CD4-positive, CD25-positive, alpha-beta regulatory T cell (primary cell): ENCODE measurements at regions not wholly inside any gene's neighbourhood (a gene's known extent, or its start where the extent isn't known, plus 50 kb on each side); places are given as distances from the start of the nearest gene placed in this dataset.

ENCODE experiments used
- ATAC-seq, 2 donors: fragments of 150-1000 bp; cut with Tn5 transposase; one replicate each; pipeline ENCODE4 v1.10.0; 2021; ENCODE audit warnings: low read depth in 2 of 2, moderate number of reproducible peaks in 2 of 2, moderate library complexity in 1 of 2
- DNase-seq, 3 donors: peaks; one replicate each; pipeline versions ENCODE4 v3.0.0 to v3.0.0-alpha.2; 2012 to 2022; ENCODE audit warnings: mixed read lengths in 1 of 3
- H3K27ac ChIP-seq: one replicate; pipeline ENCODE4 v1.7.0; 2013; ENCODE audit warnings: mild to moderate bottlenecking, low read length; ENCODE audit not compliant: insufficient read depth, poor library complexity, severe bottlenecking
- H3K27me3 ChIP-seq: one replicate; pipeline ENCODE4 v1.7.0; 2013; ENCODE audit warnings: low read length; ENCODE audit not compliant: control insufficient read depth, insufficient read depth
- H3K36me3 ChIP-seq: one replicate; pipeline ENCODE4 v1.7.0; 2013; ENCODE audit warnings: mild to moderate bottlenecking, low read length, moderate library complexity; ENCODE audit not compliant: control insufficient read depth, insufficient read depth
- H3K4me1 ChIP-seq: 2 replicates; pipeline ENCODE4 v1.7.0; 2013; ENCODE audit warnings: mild to moderate bottlenecking, low read length; ENCODE audit not compliant: insufficient read depth, control insufficient read depth, poor library complexity, severe bottlenecking
- H3K4me3 ChIP-seq: one replicate; pipeline ENCODE4 v1.7.0; 2013; ENCODE audit warnings: low read depth, mild to moderate bottlenecking, low read length, moderate library complexity
- H3K9me3 ChIP-seq, 2 experiments: 1 replicate in 1 of 2; 2 replicates in 1 of 2; pipeline ENCODE4 v1.7.0; 2013; ENCODE audit warnings: low read length in 2 of 2, mild to moderate bottlenecking in 1 of 2, moderate library complexity in 1 of 2; ENCODE audit not compliant: control insufficient read depth in 2 of 2
- H3K27ac Mint-ChIP-seq, 3 donors: one replicate each; pipeline ENCODE4 v1.8.0; 2020 to 2022; ENCODE audit warnings: mild to moderate bottlenecking in 3 of 3, mixed read lengths in 3 of 3, moderate library complexity in 2 of 3
- H3K27me3 Mint-ChIP-seq: one replicate; pipeline ENCODE4 v1.8.0; 2022; ENCODE audit warnings: mild to moderate bottlenecking, mixed read lengths
- H3K36me3 Mint-ChIP-seq: one replicate; pipeline ENCODE4 v1.8.0; 2020; ENCODE audit warnings: mixed read lengths
- H3K4me1 Mint-ChIP-seq, 4 donors: one replicate each; pipeline ENCODE4 v1.8.0; 2020 to 2022; ENCODE audit warnings: mixed read lengths in 4 of 4, mild to moderate bottlenecking in 1 of 4
- H3K4me3 Mint-ChIP-seq, 4 donors: one replicate each; pipeline ENCODE4 v1.8.0; 2020 to 2022; ENCODE audit warnings: mild to moderate bottlenecking in 4 of 4, mixed read lengths in 4 of 4, moderate library complexity in 3 of 4
- H3K9me3 Mint-ChIP-seq, 7 donors: one replicate each; pipeline ENCODE4 v1.8.0; 2020 to 2022; ENCODE audit warnings: mixed read lengths in 7 of 7, mild to moderate bottlenecking in 3 of 7, moderate library complexity in 2 of 7

GRCh38 chr3:166462891-166463470 lies 625.8 kb upstream of the BCHE start:
- Histone ChIP-seq H3K4me1 (no peaks in the 10 kb centered on the region), H3K4me3 (no peak overlapping the region), H3K9me3 (no peaks in the 10 kb centered on the region), H3K36me3 (no peaks in the 10 kb centered on the region), H3K27ac (no peak overlapping the region), H3K27me3 (no peaks in the 10 kb centered on the region)
- H3K9me3 Mint-ChIP-seq: peaks cover under 1 to 10% (median 6%) of the 10 kb centered on the region in 7 donors
- H3K4me1 Mint-ChIP-seq: no peaks in the 10 kb centered on the region
- H3K36me3 Mint-ChIP-seq: no peaks in the 10 kb centered on the region
- no peak overlapping the region for H3K27ac Mint-ChIP-seq
- no peak overlapping the region for H3K4me3 Mint-ChIP-seq
- no peaks in the 10 kb centered on the region for H3K27me3 Mint-ChIP-seq
- no peak for DNase-seq
- no peak for ATAC-seq

- H3K4me3 ChIP-seq: no peak overlapping the region
- H3K4me1 ChIP-seq: no peaks in the 10 kb centered on the region
- H3K27me3 ChIP-seq: no peaks in the 10 kb centered on the region
- H3K27me3 Mint-ChIP-seq: no peaks in the 10 kb centered on the region
- no peak overlapping the region for H3K27ac ChIP-seq
- no peaks in the 10 kb centered on the region for H3K36me3 ChIP-seq
- peaks cover 3 to 19% (median 5%) of the 10 kb centered on the region in 7 donors for H3K9me3 Mint-ChIP-seq
- no peak overlapping the region for H3K27ac Mint-ChIP-seq
- no peak overlapping the region for H3K4me3 Mint-ChIP-seq
- H3K9me3 ChIP-seq: no peaks in the 10 kb centered on the region
- no peaks in the 10 kb centered on the region for H3K4me1 Mint-ChIP-seq
- ATAC-seq (no peak), DNase-seq (no peak)
- H3K36me3 Mint-ChIP-seq: no peaks in the 10 kb centered on the region
These were observed 624.4 kb upstream of the BCHE start for GRCh38 chr3:166461626-166462025.

GRCh38 chr3:166457382-166457781 lies 620.2 kb upstream of the BCHE start:
- H3K27me3 ChIP-seq: no peaks in the 10 kb centered on the region
- no peaks in the 10 kb centered on the region for H3K36me3 Mint-ChIP-seq
- H3K9me3 Mint-ChIP-seq: peaks cover 2 to 20% (median 4%) of the 10 kb centered on the region in 7 donors
- H3K4me1 Mint-ChIP-seq: no peaks in the 10 kb centered on the region
- H3K36me3 ChIP-seq: no peaks in the 10 kb centered on the region
- no peaks in the 10 kb centered on the region for H3K4me1 ChIP-seq
- peaks cover 0 to under 1% of the 10 kb centered on the region in 2 experiments for H3K9me3 ChIP-seq
- no peak overlapping the region for H3K27ac Mint-ChIP-seq
- H3K4me3 ChIP-seq: no peak overlapping the region
- no peak for ATAC-seq
- H3K4me3 Mint-ChIP-seq: no peak overlapping the region
- no peaks in the 10 kb centered on the region for H3K27me3 Mint-ChIP-seq
- H3K27ac ChIP-seq: no peak overlapping the region
- no peak for DNase-seq

GRCh38 chr3:166456286-166456685 lies 619.1 kb upstream of the BCHE start:
- H3K9me3 ChIP-seq: peaks cover 0 to 4% of the 10 kb centered on the region in 2 experiments
- Mint-ChIP-seq H3K9me3 (peaks cover 2 to 24% (median 7%) of the 10 kb centered on the region in 7 donors), H3K4me1 (no peaks in the 10 kb centered on the region), H3K4me3 (no peak overlapping the region), H3K27me3 (no peaks in the 10 kb centered on the region), H3K36me3 (no peaks in the 10 kb centered on the region), H3K27ac (no peak overlapping the region)
- no peaks in the 10 kb centered on the region for H3K4me1 ChIP-seq
- H3K36me3 ChIP-seq: no peaks in the 10 kb centered on the region
- no peak overlapping the region for H3K4me3 ChIP-seq
- no peak overlapping the region for H3K27ac ChIP-seq
- ATAC-seq: no peak
- DNase-seq: no peak
- H3K27me3 ChIP-seq: no peaks in the 10 kb centered on the region

- H3K27me3 Mint-ChIP-seq: no peaks in the 10 kb centered on the region
- no peaks in the 10 kb centered on the region for H3K36me3 Mint-ChIP-seq
- Histone ChIP-seq H3K27ac (no peak overlapping the region), H3K36me3 (no peaks in the 10 kb centered on the region), H3K9me3 (peaks cover 0 to 4% of the 10 kb centered on the region in 2 experiments), H3K4me1 (no peaks in the 10 kb centered on the region), H3K27me3 (no peaks in the 10 kb centered on the region), H3K4me3 (no peak overlapping the region)
- H3K27ac Mint-ChIP-seq: no peak overlapping the region
- H3K4me3 Mint-ChIP-seq: no peak overlapping the region
- no peaks in the 10 kb centered on the region for H3K4me1 Mint-ChIP-seq
- DNase-seq (no peak), ATAC-seq (no peak)
- H3K9me3 Mint-ChIP-seq: peaks cover 2 to 24% (median 7%) of the 10 kb centered on the region in 7 donors
These were observed 618.5 kb upstream of the BCHE start for GRCh38 chr3:166455744-166456143.

- H3K4me1 Mint-ChIP-seq: no peaks in the 10 kb centered on the region
- DNase-seq (no peak), ATAC-seq (no peak)
- Histone ChIP-seq H3K27ac (no peak overlapping the region), H3K9me3 (peaks cover 0 to 4% of the 10 kb centered on the region in 2 experiments), H3K27me3 (no peaks in the 10 kb centered on the region), H3K36me3 (no peaks in the 10 kb centered on the region), H3K4me3 (no peak overlapping the region), H3K4me1 (no peaks in the 10 kb centered on the region)
- no peak overlapping the region for H3K4me3 Mint-ChIP-seq
- H3K36me3 Mint-ChIP-seq: no peaks in the 10 kb centered on the region
- H3K27me3 Mint-ChIP-seq: no peaks in the 10 kb centered on the region
- H3K27ac Mint-ChIP-seq: no peak overlapping the region
- peaks cover 2 to 22% (median 7%) of the 10 kb centered on the region in 7 donors for H3K9me3 Mint-ChIP-seq
These were observed 616.3 kb upstream of the BCHE start for GRCh38 chr3:166453478-166453877.

- Mint-ChIP-seq H3K4me1 (no peaks in the 10 kb centered on the region), H3K9me3 (peaks cover 0 to 11% (median 4%) of the 10 kb centered on the region in 7 donors), H3K27ac (no peak overlapping the region), H3K36me3 (no peaks in the 10 kb centered on the region), H3K4me3 (no peak overlapping the region), H3K27me3 (no peaks in the 10 kb centered on the region)
- no peaks in the 10 kb centered on the region for H3K36me3 ChIP-seq
- no peak overlapping the region for H3K4me3 ChIP-seq
- no peaks in the 10 kb centered on the region for H3K4me1 ChIP-seq
- H3K9me3 ChIP-seq: peaks cover 0 to 4% of the 10 kb centered on the region in 2 experiments
- no peak for DNase-seq
- no peak overlapping the region for H3K27ac ChIP-seq
- ATAC-seq: no peak
- H3K27me3 ChIP-seq: no peaks in the 10 kb centered on the region
These were observed 614.8 kb upstream of the BCHE start for GRCh38 chr3:166451997-166452396.

GRCh38 chr3:166447513-166447912 lies 610.3 kb upstream of the BCHE start:
- Histone ChIP-seq H3K4me3 (no peak overlapping the region), H3K36me3 (no peaks in the 10 kb centered on the region), H3K9me3 (peaks cover 4 to 15% of the 10 kb centered on the region in 2 experiments), H3K4me1 (no peaks in the 10 kb centered on the region), H3K27me3 (no peaks in the 10 kb centered on the region), H3K27ac (no peak overlapping the region)
- Mint-ChIP-seq H3K9me3 (peaks cover 2 to 11% (median 6%) of the 10 kb centered on the region in 7 donors), H3K36me3 (no peaks in the 10 kb centered on the region), H3K4me3 (no peak overlapping the region), H3K27me3 (no peaks in the 10 kb centered on the region), H3K4me1 (no peaks in the 10 kb centered on the region), H3K27ac (no peak overlapping the region)
- DNase-seq (no peak), ATAC-seq (no peak)
